ENCODE measurements at regions not wholly inside any gene's neighbourhood (a gene's known extent, or its start where the extent isn't known, plus 50 kb on each side); places are given as distances from the start of the nearest gene placed in this dataset.

- Histone ChIP-seq H3K9me3 (ENCODE audit: insufficient read depth, low read length, severe bottlenecking) (no peaks in the 10 kb centered on the region), H3K4me2 (ENCODE audit: insufficient read depth, low read length) (no peak overlapping the region), H4K20me1 (ENCODE audit: insufficient read depth, low read length) (no peaks in the 10 kb centered on the region), H3K27ac (ENCODE audit: low read length) (no peak overlapping the region), H3K36me3 (ENCODE audit: insufficient read depth, low read length) (no peaks in the 10 kb centered on the region), H3K4me3 (ENCODE audit: low read depth in 1 of 2, low read length in 2 of 2) (no peak overlapping the region), H3K27me3 (ENCODE audit: insufficient read depth, low read length, poor library complexity) (peaks cover 3% of the 10 kb centered on the region), H3K79me2 (ENCODE audit: insufficient read depth, low read length) (no peaks in the 10 kb centered on the region), H2AFZ (ENCODE audit: low read depth, low read length) (no peak overlapping the region), H3K4me1 (ENCODE audit: insufficient read depth, low read length) (no peaks in the 10 kb centered on the region), H3K9ac (ENCODE audit: low read depth, low read length) (no peak overlapping the region)
- TF ChIP-seq CTCF (IDR thresholded peaks at IDR 0.05; ENCODE audit: borderline replicate concordance, extremely low read depth, low read length, poor library complexity, severe bottlenecking) (no peak), EZH2 (IDR thresholded peaks at IDR 0.05; ENCODE audit: borderline replicate concordance, low read depth, low read length, severe bottlenecking) (no peak)
- DNase-seq (no peak), ATAC-seq (ENCODE audit: insufficient read depth, low read depth) (no peak)
Observed at GRCh38 chr2:107020392-107020791, 134.4 kb upstream of the ST6GAL2 start.

GRCh38 chr2:107024269-107024668 is 138.3 kb upstream of the ST6GAL2 start:
- no peak overlapping the region for H3K9ac ChIP-seq (ENCODE audit: low read depth, low read length)
- no peak for TF ChIP-seq CTCF (IDR thresholded peaks at IDR 0.05; ENCODE audit: borderline replicate concordance, extremely low read depth, low read length, poor library complexity, severe bottlenecking)
- TF ChIP-seq EZH2 (IDR thresholded peaks at IDR 0.05; ENCODE audit: borderline replicate concordance, low read depth, low read length, severe bottlenecking): no peak
- H4K20me1 ChIP-seq (ENCODE audit: insufficient read depth, low read length): no peaks in the 10 kb centered on the region
- H3K9me3 ChIP-seq (ENCODE audit: insufficient read depth, low read length, severe bottlenecking): no peaks in the 10 kb centered on the region
- H3K4me2 ChIP-seq (ENCODE audit: insufficient read depth, low read length): no peak overlapping the region
- ATAC-seq (ENCODE audit: insufficient read depth, low read depth) (no peak), DNase-seq (no peak)
- no peak overlapping the region for H3K4me3 ChIP-seq (ENCODE audit: low read depth in 1 of 2, low read length in 2 of 2)
- no peaks in the 10 kb centered on the region for H3K36me3 ChIP-seq (ENCODE audit: insufficient read depth, low read length)
- no peak overlapping the region for H2AFZ ChIP-seq (ENCODE audit: low read depth, low read length)
- H3K79me2 ChIP-seq (ENCODE audit: insufficient read depth, low read length): no peaks in the 10 kb centered on the region
- peaks cover 3% of the 10 kb centered on the region for H3K27me3 ChIP-seq (ENCODE audit: insufficient read depth, low read length, poor library complexity)
- no peak overlapping the region for H3K27ac ChIP-seq (ENCODE audit: low read length)
- no peaks in the 10 kb centered on the region for H3K4me1 ChIP-seq (ENCODE audit: insufficient read depth, low read length)

- no peaks in the 10 kb centered on the region for H4K20me1 ChIP-seq (ENCODE audit: insufficient read depth, low read length)
- no peak overlapping the region for H3K4me2 ChIP-seq (ENCODE audit: insufficient read depth, low read length)
- DNase-seq (no peak), ATAC-seq (ENCODE audit: insufficient read depth, low read depth) (no peak)
- no peak overlapping the region for H2AFZ ChIP-seq (ENCODE audit: low read depth, low read length)
- H3K4me1 ChIP-seq (ENCODE audit: insufficient read depth, low read length): no peaks in the 10 kb centered on the region
- H3K27me3 ChIP-seq (ENCODE audit: insufficient read depth, low read length, poor library complexity): peaks cover 3% of the 10 kb centered on the region
- H3K9me3 ChIP-seq (ENCODE audit: insufficient read depth, low read length, severe bottlenecking): no peaks in the 10 kb centered on the region
- H3K27ac ChIP-seq (ENCODE audit: low read length): no peak overlapping the region
- H3K4me3 ChIP-seq (ENCODE audit: low read depth in 1 of 2, low read length in 2 of 2): no peak overlapping the region
- H3K9ac ChIP-seq (ENCODE audit: low read depth, low read length): no peak overlapping the region
- TF ChIP-seq CTCF (IDR thresholded peaks at IDR 0.05; ENCODE audit: borderline replicate concordance, extremely low read depth, low read length, poor library complexity, severe bottlenecking): no peak
- H3K79me2 ChIP-seq (ENCODE audit: insufficient read depth, low read length): no peaks in the 10 kb centered on the region
- no peaks in the 10 kb centered on the region for H3K36me3 ChIP-seq (ENCODE audit: insufficient read depth, low read length)
Observed at GRCh38 chr2:107025291-107025857, 139.4 kb upstream of the ST6GAL2 start.
